H1 (cell line): ENCODE measurements at regions not wholly inside any gene's neighbourhood (a gene's known extent, or its start where the extent isn't known, plus 50 kb on each side); places are given as distances from the start of the nearest gene placed in this dataset.
"Not testable (repeated sequence)": the region's sequence is repeated elsewhere in the genome, so short reads cannot be mapped to it uniquely, and the experiment has no call there.

Source experiments
- CTCF ChIP-seq, 3 experiments: IDR thresholded peaks; 1 replicate in 2 of 3; 2 replicates in 1 of 3; pipeline versions ENCODE4 v1.5.1 to v1.6.1; 2011; ENCODE audit warnings: low read length in 3 of 3, mild to moderate bottlenecking in 3 of 3, inconsistent platforms in 2 of 3, low read depth in 1 of 3, moderate library complexity in 1 of 3; ENCODE audit not compliant: insufficient read depth in 1 of 3; ENCODE audit errors: control extremely low read depth in 1 of 3
- EZH2 ChIP-seq: fragments of 200-600 bp; sonication (generic); IDR thresholded peaks from 2 replicates; pipeline ENCODE4 v1.7.1; 2012; ENCODE audit warnings: low read depth, mild to moderate bottlenecking, moderate library complexity, low read length, inconsistent platforms; ENCODE audit not compliant: severe bottlenecking
- JUN ChIP-seq: IDR thresholded peaks from 2 replicates; pipeline ENCODE4 v1.6.1; 2011; ENCODE audit warnings: low read depth, mild to moderate bottlenecking, improper control_type of control experiment, low read length
- KDM5A ChIP-seq: fragments of 200-600 bp; IDR thresholded peaks from 2 replicates; pipeline ENCODE4 v1.7.1; 2012; ENCODE audit warnings: mild to moderate bottlenecking, low read length, inconsistent platforms, mixed read lengths
- MAFK ChIP-seq: IDR thresholded peaks from 2 replicates; pipeline ENCODE4 v1.6.1; 2012; ENCODE audit warnings: low read depth, mild to moderate bottlenecking, improper control_type of control experiment, low read length
- POLR2A ChIP-seq, 2 experiments: IDR thresholded peaks; 1 replicate in 1 of 2; 2 replicates in 1 of 2; pipeline ENCODE4 v1.6.1; 2011; ENCODE audit warnings: low read depth in 2 of 2, low read length in 2 of 2, mild to moderate bottlenecking in 2 of 2; ENCODE audit errors: control extremely low read depth in 1 of 2
- RFX5 ChIP-seq: IDR thresholded peaks from 2 replicates; pipeline ENCODE4 v1.6.1; 2011; ENCODE audit warnings: low read depth, low read length, improper control_type of control experiment, borderline replicate concordance
- SIN3A ChIP-seq, 2 experiments: IDR thresholded peaks in 1 of 2; conservative IDR thresholded peaks in 1 of 2; 2 replicates each; pipeline ENCODE4 v1.6.1; 2011 to 2012; ENCODE audit warnings: low read length in 2 of 2, improper control_type of control experiment in 1 of 2, low read depth in 1 of 2, mild to moderate bottlenecking in 1 of 2
- SIRT6 ChIP-seq: IDR thresholded peaks from one replicate; pipeline ENCODE4 v1.7.1; 2012; ENCODE audit warnings: low read length, inconsistent platforms
- TEAD4 ChIP-seq: IDR thresholded peaks from 2 replicates; pipeline ENCODE4 v1.6.1; 2012; ENCODE audit warnings: low read depth, low read length, inconsistent platforms, mixed read lengths

GRCh38 chr1:72370836-72371235 is 88.5 kb upstream of the NEGR1 start:
- TF ChIP-seq EZH2; CTCF (IDR thresholded peaks at IDR 0.05; ENCODE audit: control extremely low read depth in 1 of 3, insufficient read depth in 1 of 3, low read depth in 1 of 3, low read length in 3 of 3); SIRT6; KDM5A; POLR2A (IDR thresholded peaks at IDR 0.05; ENCODE audit: control extremely low read depth in 1 of 2, low read depth in 2 of 2, low read length in 2 of 2); MAFK; SIN3A (conservative IDR thresholded peaks at IDR 0.05 in 1 of 2, IDR thresholded peaks at IDR 0.05 in 1 of 2; ENCODE audit: low read depth in 1 of 2, low read length in 2 of 2); JUN; RFX5; TEAD4: not testable (repeated sequence)
